Fibroblast of the aortic adventitia (primary cell): ENCODE measurements at regions not wholly inside any gene's neighbourhood (a gene's known extent, or its start where the extent isn't known, plus 50 kb on each side); places are given as distances from the start of the nearest gene placed in this dataset.

Source experiments
- DNase-seq: peaks from one replicate; pipeline ENCODE4 v3.0.0-alpha.2; 2010; ENCODE audit warnings: low read depth
- H3K4me3 ChIP-seq: 2 replicates; pipeline ENCODE4 v1.5.1; 2011; ENCODE audit warnings: low read depth, mild to moderate bottlenecking, control low read depth, low read length, moderate library complexity
- CTCF ChIP-seq: IDR thresholded peaks from 2 replicates; pipeline ENCODE4 v1.5.1; 2011; ENCODE audit warnings: mild to moderate bottlenecking, low read length, control low read depth, inconsistent platforms; ENCODE audit not compliant: insufficient read depth

GRCh38 chr7:116340201-116340847, 130.0 kb downstream of the TES start:
- TF ChIP-seq CTCF = no peak

GRCh38 chr7:116340943-116341907, 130.9 kb downstream of the TES start:
- DNase-seq = no peak

More at GRCh38 chr7:116340201-116340847, 130.0 kb downstream of the TES start:
- DNase-seq = no peak
- H3K4me3 ChIP-seq = no peak overlapping the region

GRCh38 chr7:116342125-116342524, 131.8 kb downstream of the TES start:
- TF ChIP-seq CTCF = no peak
- DNase-seq = no peak
- H3K4me3 ChIP-seq = no peak overlapping the region

More at GRCh38 chr7:116340943-116341907, 130.9 kb downstream of the TES start:
- H3K4me3 ChIP-seq = no peak overlapping the region
- TF ChIP-seq CTCF = peak; percentile 7

GRCh38 chr7:116347151-116347832, 137.0 kb downstream of the TES start:
- H3K4me3 ChIP-seq = no peak overlapping the region
- DNase-seq = no peak
- no peak for TF ChIP-seq CTCF

- no peak for TF ChIP-seq CTCF
- no peak overlapping the region for H3K4me3 ChIP-seq
- DNase-seq = no peak
These were observed 138.0 kb downstream of the TES start for GRCh38 chr7:116348346-116348745.

GRCh38 chr7:116351966-116352365, 141.6 kb downstream of the TES start:
- TF ChIP-seq CTCF = no peak
- no peak for DNase-seq
- no peak overlapping the region for H3K4me3 ChIP-seq
